ENCODE measurements at regions not wholly inside any gene's neighbourhood (a gene's known extent, or its start where the extent isn't known, plus 50 kb on each side); places are given as distances from the start of the nearest gene placed in this dataset.
"Not testable (repeated sequence)": the region's sequence is repeated elsewhere in the genome, so short reads cannot be mapped to it uniquely, and the experiment has no call there.

DNA sequence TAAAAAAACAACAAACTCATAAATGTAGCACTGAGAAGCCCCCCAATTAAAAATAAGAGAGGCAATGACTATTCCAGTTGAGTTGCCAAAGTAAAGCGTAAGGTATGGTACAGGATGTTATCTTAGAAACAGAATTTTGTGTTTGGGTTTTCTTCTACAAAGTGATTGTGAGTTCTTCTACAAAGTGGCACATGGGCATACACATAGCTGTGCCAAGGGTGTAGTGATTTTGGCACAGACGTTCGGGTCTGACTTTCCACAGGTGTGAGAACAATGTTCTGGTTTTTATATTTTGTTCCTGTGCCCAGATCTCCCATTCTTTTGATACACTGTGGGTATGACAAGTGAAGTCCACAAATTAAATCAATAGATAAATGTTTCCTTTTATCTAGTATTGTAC is 190.1 kb upstream of the CSNK1A1L start:
- DNase-seq (ENCODE audit: low read depth) = no peak

DNA sequence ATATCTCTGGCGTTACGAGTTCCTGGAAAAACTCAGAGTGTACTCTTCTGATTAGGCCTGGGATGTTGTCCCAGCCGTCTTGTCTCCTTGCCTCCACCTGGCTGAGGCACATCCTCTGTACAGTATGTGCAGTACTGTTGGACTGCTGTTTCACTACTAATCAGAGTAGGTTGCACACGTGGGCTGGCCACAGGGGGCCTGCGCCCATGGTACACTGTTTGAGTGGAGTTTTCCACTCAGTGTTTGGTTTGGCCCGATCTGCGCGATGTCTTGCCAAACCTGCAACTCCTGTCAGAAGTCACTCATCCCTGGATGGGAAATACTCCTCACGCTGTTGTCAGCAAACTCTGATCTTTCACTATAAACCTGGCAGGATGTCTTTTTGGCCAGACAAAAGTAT is 189.6 kb upstream of the CSNK1A1L start:
- no peak for DNase-seq (ENCODE audit: low read depth)

DNA sequence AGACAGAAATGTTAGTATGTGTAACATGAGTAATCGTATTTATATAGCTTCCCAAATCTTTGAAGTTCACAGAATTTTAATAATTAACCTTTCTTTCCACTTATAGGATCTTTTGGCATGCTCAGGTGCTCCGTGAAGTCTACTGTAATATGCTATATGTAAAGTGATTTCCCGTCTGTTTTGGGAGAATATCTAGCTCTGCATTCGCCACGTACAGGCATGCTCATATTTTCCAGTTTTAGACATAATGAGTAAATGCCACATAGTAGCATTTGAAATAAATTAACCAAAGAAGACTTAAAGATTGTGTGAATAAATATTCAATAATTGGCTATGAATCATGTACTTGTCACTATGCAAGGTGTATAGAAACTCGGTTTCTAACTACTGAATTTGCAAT is 189.0 kb upstream of the CSNK1A1L start:
- DNase-seq (ENCODE audit: low read depth) = no peak

DNA sequence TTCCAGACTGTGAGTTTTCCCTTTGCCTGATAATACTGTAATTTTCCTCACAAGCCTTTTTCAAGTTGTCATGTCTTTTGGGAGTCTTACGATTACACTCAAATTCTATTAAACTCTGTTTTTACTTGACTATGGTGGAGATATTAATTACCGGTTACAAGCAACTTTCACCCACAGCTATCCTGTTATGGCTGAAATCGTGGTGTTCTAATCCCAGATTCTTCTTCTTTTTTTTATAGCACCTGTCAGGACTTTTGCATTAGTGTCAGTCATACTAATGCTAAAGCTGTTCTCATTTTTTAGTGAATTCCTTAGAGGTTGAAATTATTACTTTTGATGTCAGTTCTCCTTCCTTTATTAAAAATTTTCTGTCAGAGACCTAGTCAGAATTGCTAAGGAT is 187.8 kb upstream of the CSNK1A1L start:
- DNase-seq (ENCODE audit: low read depth) = no peak

DNA sequence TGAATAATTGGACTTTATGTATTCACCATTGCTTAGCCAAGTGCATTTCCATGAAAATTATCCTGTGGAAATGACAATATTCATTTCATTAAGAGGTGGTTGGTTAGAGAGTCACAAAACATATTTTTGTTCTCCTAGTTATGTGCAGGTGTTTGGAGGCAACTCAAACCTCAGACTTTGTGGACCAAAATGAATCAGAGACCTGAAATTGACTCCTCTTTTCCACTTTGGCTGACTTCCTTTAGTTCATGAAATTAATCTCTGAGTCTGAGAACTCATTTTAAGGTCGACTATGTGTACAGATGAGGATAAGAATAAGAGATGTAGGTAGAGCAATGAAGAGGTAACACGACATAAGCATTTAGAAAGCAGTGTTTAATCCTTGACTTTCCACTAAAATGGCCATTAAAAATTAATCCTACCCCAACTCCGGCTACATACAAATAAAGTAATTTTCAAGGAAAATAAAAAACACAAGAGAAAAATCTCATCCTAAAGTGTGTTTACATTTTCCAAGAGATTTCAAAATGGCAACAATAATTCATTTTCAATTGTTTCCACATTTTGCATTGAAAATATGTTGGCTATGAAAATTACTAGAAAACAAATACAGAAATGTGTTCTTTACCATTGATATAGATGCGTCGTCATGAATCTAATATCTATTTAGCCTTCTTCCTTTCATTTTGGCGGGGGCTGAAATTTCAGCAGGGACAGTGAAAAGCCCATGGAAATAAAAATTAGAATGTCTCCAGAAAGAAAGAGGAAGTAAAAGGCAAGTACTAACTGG is 185.4 kb upstream of the CSNK1A1L start:
- no peak for DNase-seq (ENCODE audit: low read depth)

DNA sequence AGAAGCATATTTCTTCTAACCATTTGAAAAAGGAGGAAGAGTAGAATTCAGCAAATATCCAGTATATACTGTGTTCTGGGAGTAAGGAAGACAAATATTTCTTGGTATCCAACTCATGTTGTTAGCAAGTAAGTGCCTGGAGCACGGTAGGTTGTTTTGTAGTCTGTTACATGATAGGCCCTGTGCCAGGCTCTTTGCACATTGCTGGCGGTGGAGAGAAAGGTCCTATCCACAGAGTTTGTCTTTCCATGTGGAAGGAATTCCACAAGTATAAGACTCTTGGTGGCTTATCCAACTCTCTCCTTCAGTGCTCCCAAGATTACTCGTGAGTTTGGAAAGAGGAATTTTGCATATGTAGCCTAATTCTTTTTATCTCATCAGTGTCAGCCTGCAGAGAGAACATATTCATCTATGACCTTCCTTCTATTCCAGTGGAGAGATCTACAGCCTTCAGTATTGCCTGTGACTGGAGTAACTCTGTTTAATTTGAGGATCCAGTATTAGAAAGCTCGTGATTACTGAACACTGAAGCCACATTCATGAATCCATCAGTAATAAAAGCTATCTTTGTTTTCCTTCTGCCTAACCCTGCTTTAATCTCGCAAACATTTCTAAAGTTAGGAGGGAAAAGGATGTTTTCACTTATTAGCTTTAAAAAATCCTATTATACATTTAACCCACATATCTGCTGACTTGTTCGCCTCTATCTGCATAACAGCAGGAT is 183.9 kb upstream of the CSNK1A1L start:
- no peak for DNase-seq (ENCODE audit: low read depth)

DNA sequence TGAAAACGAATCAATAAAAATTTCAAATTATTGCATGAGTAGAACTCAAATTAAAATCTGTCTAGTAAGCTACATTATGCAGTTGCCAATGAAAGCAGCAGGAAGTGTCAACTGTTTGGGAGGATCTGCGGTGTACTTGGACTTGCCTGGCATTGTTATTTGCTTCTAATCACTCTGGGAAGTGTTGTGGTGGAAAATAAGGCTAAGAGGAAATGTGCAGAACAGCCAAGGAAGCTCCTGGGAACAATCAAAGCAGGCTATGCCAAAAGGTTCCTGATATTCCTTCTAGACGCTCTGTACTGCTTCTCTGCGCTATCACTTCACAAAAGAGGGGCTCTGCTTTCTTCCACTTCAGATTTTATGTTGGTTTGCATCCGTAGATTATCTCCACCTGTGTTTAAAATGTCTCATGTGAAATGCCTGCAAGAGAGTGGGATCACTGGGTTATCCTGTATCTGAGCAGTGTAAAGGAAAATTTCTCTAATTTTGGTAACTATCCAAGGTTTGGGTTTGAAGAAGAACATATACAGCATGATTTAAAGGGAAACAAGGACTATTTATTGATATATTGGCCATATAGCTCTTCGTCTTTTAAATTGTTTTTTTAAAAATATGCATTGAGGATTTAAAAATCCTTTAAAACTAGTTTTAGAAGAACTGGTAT is 182.7 kb upstream of the CSNK1A1L start:
- no peak for DNase-seq (ENCODE audit: low read depth)

DNA sequence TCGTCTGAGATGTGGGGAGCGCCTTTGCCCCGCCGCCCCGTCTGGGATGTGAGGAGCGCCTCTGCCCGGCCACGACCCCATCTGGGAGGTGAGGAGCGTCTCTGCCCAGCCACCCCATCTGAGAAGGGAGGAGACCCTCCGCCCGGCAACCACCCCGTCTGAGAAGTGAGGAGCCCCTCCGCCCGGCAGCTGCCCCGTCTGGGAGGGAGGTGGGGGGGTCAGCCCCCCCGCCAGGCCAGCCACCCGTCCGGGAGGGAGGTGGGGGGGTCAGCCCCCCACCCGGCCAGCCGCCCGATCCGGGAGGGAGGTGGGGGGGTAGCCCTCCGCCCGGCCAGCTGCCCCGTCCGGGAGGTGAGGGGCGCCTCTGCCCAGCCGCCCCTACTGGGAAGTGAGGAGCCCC is 174.8 kb upstream of the CSNK1A1L start:
- DNase-seq (ENCODE audit: low read depth) = not testable (repeated sequence)

DNA sequence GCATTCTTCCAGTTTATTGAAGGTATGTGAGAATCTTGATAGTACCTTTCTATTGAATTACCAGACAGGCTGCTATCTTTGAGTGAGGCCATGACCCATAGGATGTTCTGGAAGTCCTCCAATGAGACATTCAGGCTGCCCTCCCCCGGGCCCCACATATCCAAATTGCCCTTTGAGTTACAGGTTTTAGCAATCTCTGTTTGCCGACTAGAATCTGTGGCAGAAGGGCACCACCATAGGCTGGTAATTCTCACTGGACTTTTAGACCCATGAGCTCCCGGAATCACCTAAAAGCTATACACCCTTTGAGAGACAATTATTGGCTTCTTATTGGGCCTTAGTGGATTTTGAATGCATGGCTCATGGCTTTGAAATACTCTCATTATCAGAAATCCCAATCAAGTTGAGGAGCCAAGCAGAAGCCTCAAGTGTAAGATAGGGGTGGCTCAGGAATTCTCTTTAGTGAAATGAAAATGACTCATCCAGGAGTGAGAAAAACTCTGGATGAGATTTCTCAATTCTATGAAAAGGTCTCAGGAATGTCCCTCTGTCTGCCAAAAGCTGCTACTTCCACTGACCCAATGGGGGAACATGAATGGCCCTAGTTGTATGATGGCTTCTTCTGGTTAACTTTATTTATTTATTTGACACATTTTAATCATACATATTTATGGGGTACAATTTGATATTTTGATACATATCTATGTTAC is 172.1 kb upstream of the CSNK1A1L start:
- DNase-seq (ENCODE audit: low read depth) = no peak

DNA sequence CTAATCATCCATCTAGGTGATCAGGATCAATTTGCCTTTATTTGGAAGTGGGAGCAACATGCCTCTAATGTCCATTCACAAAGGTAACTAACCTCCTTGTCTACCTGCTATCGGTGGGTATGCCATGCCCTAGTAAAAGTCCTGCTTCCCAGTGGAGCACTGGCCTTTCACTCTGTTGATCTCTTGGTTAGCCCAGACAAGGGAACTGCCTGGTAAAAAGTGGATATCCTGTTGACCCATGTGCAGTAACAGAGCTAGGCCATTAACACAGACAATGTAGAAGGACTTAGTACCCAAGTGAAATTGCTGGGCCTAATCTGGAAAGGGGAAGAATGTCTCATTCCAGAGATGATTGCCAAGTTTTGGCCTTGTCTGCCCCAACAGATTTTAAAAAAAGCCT is 171.5 kb upstream of the CSNK1A1L start:
- no peak for DNase-seq (ENCODE audit: low read depth)

DNA sequence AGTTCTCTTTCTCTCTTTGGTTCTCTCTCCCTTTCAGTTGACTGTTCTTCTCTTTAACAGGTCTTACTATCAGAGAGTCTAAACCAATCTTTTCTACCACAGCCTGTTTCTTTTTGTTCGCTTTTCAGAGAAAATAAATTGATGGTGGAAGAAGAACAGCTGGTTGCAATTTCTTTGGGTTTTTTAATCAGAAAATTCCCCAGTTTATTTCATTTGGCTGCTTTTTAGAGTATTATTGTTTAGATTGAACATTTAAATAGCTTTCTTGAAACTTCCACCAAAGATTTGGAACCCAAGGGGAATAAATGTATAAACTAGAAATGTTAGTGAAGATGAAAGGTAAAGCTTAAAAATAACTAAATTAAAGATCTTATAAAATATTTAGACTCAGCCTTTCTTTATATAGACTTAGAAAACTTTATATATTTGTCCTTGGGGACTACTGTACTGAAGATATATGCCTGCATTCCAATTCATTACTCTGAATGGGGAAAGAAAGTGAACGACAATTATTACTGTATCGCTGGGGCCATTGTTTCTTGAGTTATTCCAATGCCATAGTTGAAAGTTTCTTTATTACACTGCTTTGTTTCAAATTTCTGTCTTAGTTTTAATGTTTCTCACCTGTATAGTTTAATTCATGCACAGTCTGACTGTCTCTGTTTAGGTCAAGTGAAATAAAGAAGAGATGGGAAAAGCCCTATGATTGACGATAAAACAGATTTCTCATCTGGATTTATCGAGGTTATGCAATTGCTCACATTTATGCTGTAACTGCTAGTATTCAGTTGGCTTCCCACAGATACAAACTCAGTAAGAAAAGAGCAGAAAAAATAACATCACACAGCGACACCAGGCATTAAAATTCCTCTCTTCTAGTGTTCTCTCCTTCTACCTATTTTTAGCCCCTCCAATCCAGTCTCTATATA is 169.4 kb upstream of the CSNK1A1L start:
- no peak for DNase-seq (ENCODE audit: low read depth)

DNA sequence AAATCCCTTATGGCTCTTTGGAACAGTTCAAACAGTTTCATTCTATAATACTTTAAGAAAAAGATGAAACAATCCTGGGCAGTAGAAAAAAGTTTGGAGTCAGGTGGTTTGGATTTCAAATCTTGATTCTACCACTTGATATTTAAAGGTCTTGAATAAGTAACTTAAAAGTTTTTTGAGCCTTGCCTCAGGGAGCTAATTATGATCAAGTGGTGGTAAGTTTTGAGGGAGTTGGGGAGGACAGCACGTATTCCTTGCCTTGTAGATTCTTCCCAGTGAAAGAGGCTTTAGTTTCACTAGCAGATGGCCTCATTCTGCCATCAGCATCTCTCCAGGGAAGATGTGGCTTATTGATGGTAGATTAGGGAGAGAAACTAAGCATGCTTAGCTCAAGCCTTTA is 168.4 kb upstream of the CSNK1A1L start:
- DNase-seq (ENCODE audit: low read depth) = no peak

DNA sequence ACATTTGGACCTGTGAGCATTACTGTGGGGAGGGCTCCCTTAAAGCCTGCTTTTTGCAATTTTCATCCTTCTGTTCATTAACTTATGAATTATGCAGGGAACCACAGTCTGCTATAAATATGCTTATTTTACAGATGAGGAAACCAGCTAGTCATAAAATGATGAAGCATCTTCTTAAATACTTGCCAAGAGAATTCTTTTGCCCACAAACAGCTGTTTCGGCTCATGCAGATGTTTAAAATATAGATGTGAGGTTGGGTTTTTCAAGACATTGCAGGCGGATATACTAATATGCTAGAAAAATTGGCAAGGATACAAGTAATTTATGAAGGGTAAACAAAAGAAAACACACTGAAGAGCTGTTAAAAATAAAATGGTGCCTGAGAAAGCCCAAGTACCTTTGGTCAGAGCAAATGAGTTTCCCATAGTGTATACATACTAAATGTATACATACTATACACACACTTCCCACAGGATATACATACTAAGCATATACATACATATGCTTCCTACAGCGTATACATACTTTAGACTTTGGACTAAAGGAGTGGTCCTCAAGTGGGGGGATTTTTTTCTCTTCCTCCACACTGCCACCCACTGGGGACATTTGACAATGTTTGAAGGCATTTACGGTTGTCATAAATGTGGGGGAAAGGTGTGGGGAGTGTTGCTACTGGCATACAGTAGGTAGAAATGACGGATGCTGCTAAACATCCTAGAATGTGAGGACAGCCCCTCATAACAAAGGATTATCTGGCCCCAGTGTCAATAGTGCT is 164.9 kb upstream of the CSNK1A1L start:
- no peak for DNase-seq (ENCODE audit: low read depth)

DNA sequence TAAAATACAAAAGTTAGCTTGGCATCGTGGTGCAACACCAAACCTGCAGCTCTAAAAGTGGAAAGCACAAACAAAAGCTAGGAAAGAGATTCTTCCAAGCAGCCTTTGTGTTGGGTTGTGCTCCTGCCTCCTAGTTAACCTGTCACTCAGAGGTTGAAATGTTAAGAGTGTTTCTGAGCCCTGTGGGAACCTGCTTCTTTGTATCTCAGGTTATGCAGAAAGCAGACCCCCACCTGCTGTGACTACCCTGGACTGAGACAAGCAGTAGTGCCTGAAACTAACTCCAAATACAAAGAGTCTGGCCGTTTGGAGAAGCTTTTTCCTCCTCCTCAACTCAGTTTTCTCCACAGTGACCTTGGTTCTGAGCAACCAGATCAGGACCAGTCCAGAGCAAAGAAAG is 158.4 kb upstream of the CSNK1A1L start:
- DNase-seq (ENCODE audit: low read depth) = no peak

DNA sequence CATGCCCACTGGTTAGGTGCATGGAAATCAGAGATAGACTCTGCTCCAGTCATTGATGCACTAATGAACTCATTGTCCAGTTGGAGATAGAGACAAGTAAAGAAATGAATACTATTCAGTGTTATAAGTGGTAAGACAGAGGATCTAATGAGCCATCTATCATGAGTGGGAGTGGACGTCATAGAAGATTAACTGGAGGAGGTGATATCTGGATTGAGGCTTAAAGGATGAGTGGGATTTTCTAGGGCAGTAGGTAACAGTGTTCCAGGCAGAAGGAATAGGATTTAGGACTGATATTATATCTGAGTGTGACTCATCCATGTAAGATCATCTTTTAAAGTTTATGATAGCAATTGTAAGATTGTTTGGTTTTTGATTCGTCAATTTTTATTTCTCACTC is 152.2 kb upstream of the CSNK1A1L start:
- no peak for DNase-seq (ENCODE audit: low read depth)

DNA sequence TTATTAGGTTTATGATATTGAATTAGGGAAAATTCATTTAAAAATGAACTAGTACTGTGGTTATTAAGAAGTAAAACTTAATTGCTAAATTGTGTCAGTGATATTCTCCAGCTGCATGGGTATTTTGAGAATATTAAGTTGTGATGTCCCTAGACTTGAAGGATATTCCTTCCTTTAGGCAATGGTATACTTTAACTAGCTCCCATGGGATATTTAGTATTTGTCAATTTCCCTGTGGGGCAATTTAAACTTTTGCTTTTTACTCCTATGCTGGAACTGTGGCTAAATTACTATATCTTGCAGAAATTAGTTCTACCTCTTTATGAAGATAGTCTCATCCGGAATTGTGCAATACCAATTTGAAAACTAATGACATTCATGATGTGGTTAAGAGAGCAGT is 151.6 kb upstream of the CSNK1A1L start:
- no peak for DNase-seq (ENCODE audit: low read depth)

DNA sequence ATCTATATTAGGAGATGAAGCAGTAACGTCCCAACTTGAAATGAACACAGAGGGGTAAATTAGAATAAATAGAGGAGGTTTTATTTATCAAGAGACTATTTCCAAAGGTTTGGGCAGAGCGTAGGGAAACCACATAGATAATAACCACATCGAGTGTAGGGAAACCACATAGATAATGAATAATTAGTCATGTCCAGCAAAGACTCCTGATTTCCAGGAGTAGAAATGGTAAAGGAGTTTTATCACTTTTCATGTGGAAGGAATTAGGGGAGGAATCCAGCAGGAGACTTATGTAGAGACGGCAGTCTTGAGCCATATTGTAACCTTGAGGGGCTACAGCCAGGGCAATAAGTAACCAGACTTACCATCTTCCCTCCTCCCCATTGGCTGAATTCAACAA is 136.3 kb upstream of the CSNK1A1L start:
- no peak for DNase-seq (ENCODE audit: low read depth)

DNA sequence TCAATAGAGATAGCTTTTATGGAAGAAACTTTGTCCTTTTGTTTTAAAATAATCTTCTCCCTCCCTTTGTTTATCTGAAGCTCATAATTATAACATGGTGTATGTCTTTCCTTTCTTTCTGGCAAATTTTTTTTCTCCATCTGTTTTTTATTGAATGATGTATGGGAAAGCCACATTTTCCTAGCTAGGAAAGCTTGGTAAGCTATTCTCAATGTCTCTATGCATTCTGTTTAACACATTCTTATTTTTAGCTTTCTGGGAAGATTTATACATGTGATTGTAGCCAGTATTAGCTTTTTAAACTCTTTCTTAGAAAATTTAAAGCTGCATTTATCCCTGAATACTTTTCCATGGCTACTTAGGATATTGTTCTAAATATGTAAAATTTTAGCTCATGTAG is 124.9 kb upstream of the CSNK1A1L start:
- DNase-seq (ENCODE audit: low read depth) = no peak

DNA sequence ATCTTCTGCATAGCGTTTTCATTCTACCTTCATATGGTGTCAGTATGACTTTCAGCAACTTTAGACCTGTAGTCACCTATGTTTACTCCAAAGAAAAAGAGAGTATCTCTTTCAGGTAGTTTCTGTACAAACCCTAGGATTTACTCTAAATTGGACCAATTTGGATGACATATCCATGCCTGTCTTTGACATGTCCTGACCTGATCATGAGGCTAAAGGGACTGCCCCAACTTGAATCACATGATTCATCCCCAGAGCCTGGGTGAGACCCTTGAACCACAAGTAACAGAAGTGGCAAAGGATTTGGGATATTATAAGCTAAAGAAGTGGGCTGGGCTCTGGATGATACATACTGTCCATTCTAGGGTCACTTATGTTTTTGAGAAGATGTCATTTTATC is 124.5 kb upstream of the CSNK1A1L start:
- DNase-seq (ENCODE audit: low read depth) = no peak

DNA sequence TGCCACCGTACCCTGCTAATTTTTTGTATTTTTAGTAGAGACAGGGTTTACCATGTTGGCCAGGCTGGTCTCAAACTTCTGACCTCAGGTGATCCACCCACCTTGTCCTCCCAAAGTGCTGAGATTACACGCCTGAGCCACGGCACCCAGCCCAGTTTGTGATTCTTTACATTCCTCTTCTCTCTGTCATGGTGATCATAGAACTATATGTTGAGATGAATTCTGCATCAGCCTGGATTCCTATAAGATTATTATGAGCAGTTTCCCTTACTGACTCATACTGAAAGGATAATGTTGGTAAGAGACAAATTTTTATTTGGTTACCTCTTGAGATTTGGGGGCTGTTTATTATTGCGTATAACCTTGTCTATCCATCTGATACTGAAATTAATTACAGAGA is 121.5 kb upstream of the CSNK1A1L start:
- peak; percentile 8 for DNase-seq (ENCODE audit: low read depth)

Data from HS-27A (cell line).